GM18873 (cell line): ENCODE measurements at regions not wholly inside any gene's neighbourhood (a gene's known extent, or its start where the extent isn't known, plus 50 kb on each side); places are given as distances from the start of the nearest gene placed in this dataset.

Source experiments
- ATAC-seq: cut with Tn5 transposase; IDR thresholded peaks from one replicate; pipeline ENCODE4 v1.9.1; 2021; ENCODE audit warnings: mild to moderate bottlenecking, moderate library complexity, moderate number of reproducible peaks; ENCODE audit not compliant: unreplicated experiment, low FRiP score

- ATAC-seq = no peak
Observed at GRCh38 chr6:148074291-148074690, 268.3 kb upstream of the SASH1 start.

GRCh38 chr6:148074738-148075137, 267.9 kb upstream of the SASH1 start:
- ATAC-seq = no peak

DNA sequence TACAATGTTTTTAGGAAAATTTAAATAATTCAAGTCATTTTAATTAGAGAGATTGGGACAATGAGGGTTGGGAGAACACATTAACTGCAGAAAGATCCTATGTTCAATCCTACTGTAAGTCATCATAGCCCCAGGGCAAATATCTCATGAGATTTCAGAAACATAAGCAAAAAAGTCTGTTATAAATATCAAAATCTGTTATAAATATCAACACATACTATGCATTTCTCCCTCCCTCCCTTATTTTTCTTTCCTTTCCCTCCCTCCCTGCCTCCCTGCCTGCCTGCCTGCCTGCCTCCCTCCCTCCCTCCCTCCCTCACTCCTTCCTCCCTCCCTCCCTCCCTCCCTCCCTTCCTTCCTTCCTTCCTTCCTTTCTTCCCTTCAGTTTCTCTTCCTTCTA, 267.3 kb upstream of the SASH1 start:
- ATAC-seq = no peak

- ATAC-seq = no peak
Observed at GRCh38 chr6:148076051-148076450, 266.6 kb upstream of the SASH1 start.

DNA sequence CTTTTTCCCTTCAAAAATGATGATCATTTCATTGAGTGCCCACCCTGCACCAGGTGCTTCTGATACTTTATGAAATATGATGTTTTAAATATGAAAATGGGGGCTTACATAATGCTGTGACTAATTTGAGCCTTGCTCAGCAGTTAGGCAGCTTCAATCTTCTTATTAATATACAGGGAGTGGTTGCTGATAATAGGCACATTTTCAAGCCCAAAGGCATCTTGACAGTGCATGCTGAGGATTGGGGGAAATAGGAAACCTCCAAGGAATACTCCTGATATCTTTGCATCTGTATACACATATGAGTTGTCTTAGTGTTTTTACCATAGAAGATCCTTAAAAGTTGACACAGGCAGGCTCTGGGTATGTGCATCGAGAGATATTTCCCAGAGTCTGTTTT, 262.3 kb upstream of the SASH1 start:
- no peak for ATAC-seq

GRCh38 chr6:148081076-148081475, 261.6 kb upstream of the SASH1 start:
- ATAC-seq = no peak

GRCh38 chr6:148082044-148082443, 260.6 kb upstream of the SASH1 start:
- no peak for ATAC-seq

- ATAC-seq = no peak
Observed at GRCh38 chr6:148082696-148083095, 259.9 kb upstream of the SASH1 start.

DNA sequence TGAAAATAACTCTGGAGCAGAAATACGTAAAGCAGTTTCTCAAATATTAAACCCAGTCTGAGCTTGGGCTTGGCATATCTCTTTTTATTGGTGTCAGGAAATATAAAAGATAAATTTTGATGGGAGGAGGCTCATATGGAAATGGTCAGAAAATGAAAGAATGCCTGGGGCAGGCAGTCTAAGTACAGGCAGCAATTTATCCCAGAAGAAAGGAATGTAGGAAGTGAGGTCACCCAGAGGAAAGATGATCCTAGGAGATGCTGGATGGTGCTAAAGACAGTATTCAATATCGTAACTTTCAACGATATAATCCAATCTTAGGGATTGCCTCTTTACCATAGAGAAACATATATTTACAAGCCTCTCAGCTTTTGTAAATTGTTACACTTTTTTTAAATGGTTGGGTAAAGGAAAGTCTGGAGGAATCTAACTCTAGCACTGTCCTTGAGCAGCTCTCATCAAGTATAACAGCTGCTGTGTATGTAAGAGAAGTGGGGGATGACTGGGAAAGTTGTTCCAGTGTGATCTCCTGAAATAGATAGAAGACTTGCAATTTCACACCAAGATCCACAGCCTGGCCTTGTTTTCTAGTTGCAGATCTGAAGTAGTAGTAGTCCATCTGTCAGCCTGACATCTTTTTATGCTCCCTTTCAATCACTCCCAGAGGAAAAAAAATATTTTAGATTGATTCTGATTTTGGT, 256.9 kb upstream of the SASH1 start:
- ATAC-seq = no peak

GRCh38 chr6:148086386-148086785, 256.3 kb upstream of the SASH1 start:
- no peak for ATAC-seq

DNA sequence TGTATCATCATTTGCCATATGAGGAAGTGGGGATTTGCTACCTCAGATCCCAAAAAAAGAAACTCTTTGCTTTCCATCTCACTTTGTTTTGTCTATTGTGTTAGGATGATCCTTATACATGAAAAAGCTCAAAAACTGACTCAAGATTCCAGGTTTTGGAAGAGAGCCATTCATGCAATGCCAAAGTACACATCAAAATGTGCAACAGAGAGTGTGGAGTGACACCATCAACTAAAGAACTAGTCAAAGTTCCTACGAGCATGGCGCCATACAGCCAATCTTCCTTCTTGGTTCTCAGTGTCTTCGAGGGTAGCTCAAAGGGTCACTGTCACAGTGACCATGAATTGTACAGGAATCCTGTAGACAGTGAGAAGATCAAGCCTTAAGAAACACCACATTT, 255.8 kb upstream of the SASH1 start:
- no peak for ATAC-seq

DNA sequence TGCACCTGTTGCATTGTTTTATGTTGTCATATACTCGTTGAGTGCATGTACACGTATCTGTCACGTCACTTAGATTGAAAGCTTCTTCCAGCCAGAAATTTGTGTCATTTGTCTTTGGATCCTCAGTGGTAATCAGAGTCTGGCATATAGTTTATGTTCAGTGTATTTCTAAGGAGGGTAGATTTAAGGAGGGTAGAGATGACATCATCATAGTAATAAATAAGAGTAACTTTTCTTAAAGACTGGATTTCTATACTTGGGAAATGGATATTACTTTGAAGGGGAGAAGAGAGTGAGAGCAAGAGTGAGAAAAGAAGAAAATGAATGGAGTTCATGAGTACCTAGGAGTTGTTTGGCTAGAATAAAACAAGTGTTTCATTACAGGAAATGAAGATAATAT, 255.0 kb upstream of the SASH1 start:
- ATAC-seq = no peak

- no peak for ATAC-seq
Observed at GRCh38 chr6:148090326-148090725, 252.3 kb upstream of the SASH1 start.

DNA sequence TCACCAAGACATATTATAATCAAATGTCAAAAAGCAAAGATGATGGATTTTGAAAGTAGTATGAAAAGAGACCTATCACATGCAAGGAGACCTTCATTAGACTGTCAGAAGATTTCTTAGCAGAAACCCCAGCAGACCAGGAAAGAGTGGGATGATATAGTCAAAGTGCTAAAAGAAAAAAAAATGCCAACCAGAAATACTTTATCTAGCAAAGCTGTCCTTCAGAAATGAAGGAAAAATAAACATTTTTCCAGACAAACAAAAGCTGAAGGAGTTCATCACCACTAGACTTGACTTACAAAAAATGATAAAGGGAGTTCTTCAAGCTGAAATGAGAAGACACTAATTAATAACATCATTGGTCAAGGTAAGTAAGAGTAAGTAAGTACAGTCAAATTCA, 251.2 kb upstream of the SASH1 start:
- ATAC-seq = no peak

- no peak for ATAC-seq
Observed at GRCh38 chr6:148103436-148103835, 239.2 kb upstream of the SASH1 start.

DNA sequence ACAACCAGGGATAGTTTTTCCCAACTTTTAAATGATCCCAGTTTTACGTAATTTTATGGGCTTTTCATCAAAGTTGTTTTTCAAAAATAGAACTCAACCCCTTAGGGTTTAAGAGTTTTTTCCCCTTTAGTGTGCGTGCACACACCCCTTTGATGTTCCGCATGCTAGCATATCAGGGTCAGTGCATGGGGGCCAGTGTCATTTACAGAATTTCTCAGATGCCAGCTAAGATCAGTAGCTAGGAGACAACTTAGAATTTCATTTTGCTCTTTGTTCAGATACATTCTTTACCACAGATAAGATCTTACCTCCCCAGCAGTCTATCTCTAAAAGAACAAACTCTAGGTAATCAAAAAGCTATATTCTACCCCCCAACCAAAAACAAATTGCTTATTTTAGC, 238.5 kb upstream of the SASH1 start:
- no peak for ATAC-seq

GRCh38 chr6:148105695-148106094, 236.9 kb upstream of the SASH1 start:
- no peak for ATAC-seq

GRCh38 chr6:148107911-148108310, 234.7 kb upstream of the SASH1 start:
- no peak for ATAC-seq

- no peak for ATAC-seq
Observed at GRCh38 chr6:148109732-148110131, 232.9 kb upstream of the SASH1 start.

DNA sequence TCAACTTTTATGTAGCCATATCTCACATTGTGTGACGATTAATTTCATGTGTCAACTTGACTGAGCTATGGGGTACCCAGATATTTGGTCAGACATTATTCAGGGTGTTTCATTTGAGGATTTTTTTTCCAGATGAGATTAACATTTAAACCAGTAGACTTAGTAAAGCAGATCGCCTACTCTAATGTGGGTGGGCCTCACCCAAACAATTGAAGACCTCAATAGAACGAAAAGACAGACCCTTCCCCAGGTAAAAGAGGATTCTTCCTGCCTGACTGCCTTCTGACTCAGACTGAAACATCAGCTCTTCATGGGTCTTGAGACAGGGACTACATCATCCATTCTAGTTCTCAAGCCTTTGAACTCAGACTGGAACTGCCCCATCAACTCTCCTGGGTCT, 231.7 kb upstream of the SASH1 start:
- no peak for ATAC-seq

DNA sequence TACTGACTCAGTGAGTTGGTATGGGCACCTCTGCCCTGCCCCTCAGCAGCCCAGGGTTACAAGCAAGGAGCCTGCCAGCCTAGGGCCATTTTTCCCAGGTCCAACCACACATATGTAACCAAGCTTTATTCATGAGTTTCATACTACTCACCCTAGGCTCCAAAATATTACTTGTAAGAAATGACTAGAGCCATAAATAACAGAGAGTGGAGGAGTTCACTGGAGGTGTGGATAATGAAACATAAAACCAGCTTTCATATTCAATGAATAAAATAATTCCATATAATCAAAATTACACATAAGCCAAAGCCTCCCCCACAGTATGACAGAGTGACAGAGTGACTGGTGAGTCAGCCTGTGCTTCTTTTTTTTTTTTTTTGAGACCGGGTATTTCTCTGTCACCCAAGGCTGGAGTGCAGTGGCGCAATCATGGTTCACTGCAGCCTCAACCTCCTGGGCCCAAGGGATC, 229.8 kb upstream of the SASH1 start:
- ATAC-seq = no peak

DNA sequence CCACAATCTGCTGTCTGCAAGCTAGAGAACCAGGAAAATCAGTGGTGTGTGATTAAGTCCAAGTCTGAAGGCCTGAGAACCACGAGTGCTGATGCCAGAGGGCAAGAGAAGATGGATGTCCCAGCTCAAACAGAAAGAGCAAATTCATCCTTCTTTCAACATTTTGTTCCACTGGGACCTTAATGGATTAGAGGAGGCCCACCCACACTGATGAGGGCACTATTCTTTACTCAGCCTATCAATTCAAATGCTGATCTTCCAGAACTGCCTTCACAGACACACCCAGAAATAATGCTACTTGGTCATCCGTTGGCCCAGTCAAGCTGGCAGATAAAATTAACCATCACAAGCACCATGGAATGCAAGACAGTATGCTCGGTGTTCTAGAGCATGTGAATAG, 226.6 kb upstream of the SASH1 start:
- ATAC-seq = no peak

DNA sequence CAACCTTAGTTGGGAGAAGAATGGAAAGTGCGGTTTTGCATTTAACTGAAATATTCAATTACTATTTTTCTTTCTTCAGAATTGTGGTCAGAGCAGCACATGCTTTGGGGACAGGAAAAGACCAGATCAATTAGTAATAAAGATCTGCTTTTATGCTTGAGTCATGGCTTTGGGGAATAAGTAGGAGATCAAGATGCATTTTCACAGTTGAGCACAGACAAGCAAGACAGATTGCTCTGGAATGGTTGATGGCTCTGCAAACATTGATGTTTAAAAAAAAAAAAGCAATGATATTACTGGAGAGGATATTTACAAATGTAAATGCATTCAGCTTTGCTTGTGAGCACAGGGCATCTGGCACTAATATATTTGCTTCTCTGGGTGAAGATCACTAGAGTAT, 224.4 kb upstream of the SASH1 start:
- ATAC-seq = no peak
